ENCODE measurements at regions not wholly inside any gene's neighbourhood (a gene's known extent, or its start where the extent isn't known, plus 50 kb on each side); places are given as distances from the start of the nearest gene placed in this dataset.

DNA sequence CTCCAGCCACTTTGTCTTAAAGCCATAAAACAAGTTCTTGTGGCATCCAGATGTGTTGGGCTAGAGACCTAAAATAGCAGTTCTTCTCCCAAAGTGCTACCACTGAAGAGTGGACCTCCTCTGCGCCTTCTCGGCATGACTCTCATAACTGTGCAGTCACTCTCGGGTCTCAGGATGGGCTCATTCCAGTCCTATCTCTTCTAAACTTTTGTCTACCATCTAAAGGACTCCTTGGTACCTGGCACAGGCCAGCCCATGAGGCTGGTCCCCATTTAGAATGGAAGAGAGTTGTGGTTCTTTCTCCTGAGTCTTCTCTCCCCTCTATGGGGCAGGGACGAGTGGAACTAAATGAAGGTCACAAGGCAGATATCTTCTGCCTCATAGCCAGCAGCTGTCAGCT is 272.0 kb upstream of the TMTC4 start:
- H3K4me1 Mint-ChIP-seq, result no peaks in the 10 kb centered on the region
- no peak overlapping the region for H3K27ac Mint-ChIP-seq
- TF ChIP-seq, protein P1, sequence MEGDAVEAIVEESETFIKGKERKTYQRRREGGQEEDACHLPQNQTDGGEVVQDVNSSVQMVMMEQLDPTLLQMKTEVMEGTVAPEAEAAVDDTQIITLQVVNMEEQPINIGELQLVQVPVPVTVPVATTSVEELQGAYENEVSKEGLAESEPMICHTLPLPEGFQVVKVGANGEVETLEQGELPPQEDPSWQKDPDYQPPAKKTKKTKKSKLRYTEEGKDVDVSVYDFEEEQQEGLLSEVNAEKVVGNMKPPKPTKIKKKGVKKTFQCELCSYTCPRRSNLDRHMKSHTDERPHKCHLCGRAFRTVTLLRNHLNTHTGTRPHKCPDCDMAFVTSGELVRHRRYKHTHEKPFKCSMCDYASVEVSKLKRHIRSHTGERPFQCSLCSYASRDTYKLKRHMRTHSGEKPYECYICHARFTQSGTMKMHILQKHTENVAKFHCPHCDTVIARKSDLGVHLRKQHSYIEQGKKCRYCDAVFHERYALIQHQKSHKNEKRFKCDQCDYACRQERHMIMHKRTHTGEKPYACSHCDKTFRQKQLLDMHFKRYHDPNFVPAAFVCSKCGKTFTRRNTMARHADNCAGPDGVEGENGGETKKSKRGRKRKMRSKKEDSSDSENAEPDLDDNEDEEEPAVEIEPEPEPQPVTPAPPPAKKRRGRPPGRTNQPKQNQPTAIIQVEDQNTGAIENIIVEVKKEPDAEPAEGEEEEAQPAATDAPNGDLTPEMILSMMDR (IDR thresholded peaks at IDR 0.05; ENCODE audit: unreplicated experiment), result no peak
- H3K27me3 Mint-ChIP-seq (ENCODE audit: low read depth), result peaks cover 2% of the 10 kb centered on the region
- DNase-seq (ENCODE audit: low spot score in 2 of 2, unreplicated experiment in 2 of 2), result no peak
- no peaks in the 10 kb centered on the region for H3K36me3 Mint-ChIP-seq
- no peak overlapping the region for H3K4me3 Mint-ChIP-seq
- H3K9me3 Mint-ChIP-seq, result peaks cover 8% of the 10 kb centered on the region

DNA sequence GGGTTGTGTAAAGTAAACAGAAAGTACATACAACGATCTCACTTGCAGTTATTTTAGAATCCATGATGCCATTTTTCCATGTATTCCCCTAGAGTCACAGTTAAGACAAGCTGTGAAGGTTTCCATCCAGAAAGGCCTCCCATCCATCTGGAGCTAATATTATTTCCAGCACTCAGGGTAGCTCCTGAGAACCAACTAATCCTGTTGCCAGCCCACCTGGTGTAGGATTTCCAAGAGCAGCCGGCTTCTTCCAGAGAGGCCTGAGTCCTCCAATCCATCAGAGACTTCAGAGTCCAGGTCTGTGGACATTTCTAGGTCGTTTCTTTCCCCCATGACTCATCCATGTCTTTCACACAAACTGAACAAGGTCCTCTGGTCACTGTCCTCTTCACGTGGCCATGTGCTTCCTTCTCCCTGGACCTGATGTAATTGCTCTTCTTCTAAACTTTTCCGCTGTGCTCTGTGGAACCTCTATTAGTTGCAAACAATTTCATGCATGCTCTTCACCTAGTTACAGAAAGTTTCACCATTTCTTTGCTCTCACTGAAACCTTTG is 270.3 kb upstream of the TMTC4 start:
- Mint-ChIP-seq H3K27me3 (ENCODE audit: low read depth) (peaks cover 2% of the 10 kb centered on the region), H3K27ac (no peak overlapping the region), H3K36me3 (no peaks in the 10 kb centered on the region), H3K4me3 (no peak overlapping the region), H3K9me3 (peaks cover 8% of the 10 kb centered on the region), H3K4me1 (no peaks in the 10 kb centered on the region)
- no peak for DNase-seq (ENCODE audit: low spot score in 2 of 2, unreplicated experiment in 2 of 2)
- TF ChIP-seq, protein P1 (IDR thresholded peaks at IDR 0.05; ENCODE audit: unreplicated experiment), result no peak

DNA sequence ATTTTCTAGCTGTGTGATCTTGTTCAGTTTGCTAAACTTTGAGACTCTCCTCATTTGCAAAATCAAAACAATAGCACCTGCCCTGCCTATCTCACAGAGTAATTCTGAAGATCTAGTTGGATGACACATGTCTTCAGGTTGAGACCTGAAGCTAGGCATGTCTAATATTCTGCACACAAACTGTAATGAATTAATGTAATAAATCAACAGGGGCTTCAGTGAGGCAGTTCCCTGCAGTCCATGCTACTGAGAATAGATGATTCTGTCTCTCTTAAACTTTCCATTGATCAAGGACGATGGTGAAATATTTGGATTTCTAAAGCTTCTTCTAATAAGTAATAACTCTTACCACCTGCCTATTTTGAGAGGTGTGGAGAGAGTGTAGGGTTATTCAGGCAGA is 268.1 kb upstream of the TMTC4 start:
- Mint-ChIP-seq H3K27ac (no peak overlapping the region), H3K4me3 (no peak overlapping the region), H3K4me1 (no peaks in the 10 kb centered on the region), H3K36me3 (no peaks in the 10 kb centered on the region), H3K27me3 (ENCODE audit: low read depth) (peaks cover 3% of the 10 kb centered on the region), H3K9me3 (peaks cover 5% of the 10 kb centered on the region)
- TF ChIP-seq, protein P1 (IDR thresholded peaks at IDR 0.05; ENCODE audit: unreplicated experiment), result no peak
- no peak for DNase-seq (ENCODE audit: low spot score in 2 of 2, unreplicated experiment in 2 of 2)

DNA sequence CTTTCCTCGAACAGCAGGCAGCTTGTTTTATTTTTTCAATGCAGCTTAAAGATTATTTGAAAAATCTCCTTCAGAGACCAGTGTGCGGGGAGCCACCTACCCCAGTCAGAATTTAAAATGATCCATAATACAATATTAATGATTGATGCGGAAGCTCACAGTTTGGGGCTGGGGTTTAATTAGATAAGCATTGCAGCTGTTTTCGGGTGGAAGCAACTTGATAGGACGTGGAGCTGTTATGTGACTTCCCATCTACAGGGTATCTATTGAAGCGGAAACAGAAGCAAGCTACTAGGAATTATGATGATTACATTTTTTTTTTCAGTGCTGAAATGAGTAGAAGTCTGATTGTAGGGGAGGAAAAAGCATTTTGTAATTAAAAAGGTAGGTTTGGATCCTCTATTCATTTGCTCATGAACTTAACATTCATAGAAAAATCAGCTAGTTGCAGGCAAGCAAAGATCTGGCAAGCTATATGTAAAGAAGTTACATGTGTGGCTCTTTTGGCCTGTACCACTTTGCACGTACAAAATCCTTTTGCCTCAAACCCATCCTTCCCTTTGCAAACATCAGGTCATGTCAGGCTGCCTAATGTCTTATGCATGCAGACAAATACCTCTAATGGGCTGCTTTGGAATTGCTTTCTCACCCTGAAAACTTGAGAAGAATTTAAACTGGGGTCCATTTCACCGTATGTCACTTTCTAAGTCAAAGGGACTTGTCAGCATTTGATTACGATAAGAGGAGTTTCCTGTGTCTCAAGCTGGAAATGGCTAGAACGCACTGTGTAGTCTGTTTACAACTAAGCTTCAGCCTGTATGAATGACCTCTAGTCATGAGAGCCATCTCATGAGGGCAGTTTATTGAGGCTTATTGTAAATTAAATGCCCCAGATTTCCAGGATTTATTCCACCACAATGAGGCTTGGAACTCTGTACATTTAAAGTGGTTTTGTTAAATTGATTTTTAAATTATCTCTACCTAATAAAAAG is 267.1 kb upstream of the TMTC4 start:
- Mint-ChIP-seq H3K4me3 (no peak overlapping the region), H3K9me3 (peaks cover 5% of the 10 kb centered on the region), H3K36me3 (no peaks in the 10 kb centered on the region), H3K27ac (no peak overlapping the region), H3K27me3 (ENCODE audit: low read depth) (peaks cover 3% of the 10 kb centered on the region), H3K4me1 (no peaks in the 10 kb centered on the region)
- no peak for DNase-seq (ENCODE audit: low spot score in 2 of 2, unreplicated experiment in 2 of 2)
- TF ChIP-seq, protein P1 (IDR thresholded peaks at IDR 0.05; ENCODE audit: unreplicated experiment), result no peak

DNA sequence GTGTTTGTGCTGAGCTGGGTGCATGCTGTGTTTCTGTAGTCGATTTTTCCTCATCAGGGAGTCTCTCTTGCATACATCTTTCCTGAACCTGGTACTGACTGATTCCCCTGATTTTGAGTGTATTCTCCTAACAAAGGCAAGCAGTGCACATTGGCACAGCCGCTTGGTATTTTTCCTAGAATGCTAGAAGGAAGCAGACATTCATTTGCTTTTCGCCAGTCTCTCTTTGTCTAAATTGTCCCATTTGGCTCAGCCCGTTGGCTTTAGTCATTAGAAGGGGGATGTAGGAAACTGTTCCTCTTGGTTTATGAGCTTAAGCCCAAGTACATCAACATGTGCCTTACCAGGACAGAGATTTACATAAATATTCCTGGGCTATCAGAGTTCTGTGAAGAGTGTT is 266.1 kb upstream of the TMTC4 start:
- no peak overlapping the region for H3K27ac Mint-ChIP-seq
- DNase-seq (ENCODE audit: low spot score in 2 of 2, unreplicated experiment in 2 of 2), result no peak
- H3K4me1 Mint-ChIP-seq, result no peaks in the 10 kb centered on the region
- H3K4me3 Mint-ChIP-seq, result no peak overlapping the region
- H3K27me3 Mint-ChIP-seq (ENCODE audit: low read depth), result peaks cover 7% of the 10 kb centered on the region
- H3K9me3 Mint-ChIP-seq, result no peaks in the 10 kb centered on the region
- TF ChIP-seq, protein P1 (IDR thresholded peaks at IDR 0.05; ENCODE audit: unreplicated experiment), result no peak
- no peaks in the 10 kb centered on the region for H3K36me3 Mint-ChIP-seq

All from mesothelial cell of epicardium (in vitro differentiated cells).